Progenitor cell of endocrine pancreas (in vitro differentiated cells): ENCODE measurements at regions not wholly inside any gene's neighbourhood (a gene's known extent, or its start where the extent isn't known, plus 50 kb on each side); places are given as distances from the start of the nearest gene placed in this dataset.
"Not testable (repeated sequence)": the region's sequence is repeated elsewhere in the genome, so short reads cannot be mapped to it uniquely, and the experiment has no call there.

Experiments used
- DNase-seq: peaks from one replicate; pipeline ENCODE4 v3.0.0; 2021; ENCODE audit warnings: low spot score; ENCODE audit not compliant: unreplicated experiment
- H3K27ac Mint-ChIP-seq: 2 replicates; pipeline ENCODE4 v1.8.0; 2021; ENCODE audit warnings: mild to moderate bottlenecking, moderate library complexity, mixed read lengths
- H3K27me3 Mint-ChIP-seq: 2 replicates; pipeline ENCODE4 v1.8.0; 2021; ENCODE audit warnings: mixed read lengths
- H3K36me3 Mint-ChIP-seq: 2 replicates; pipeline ENCODE4 v1.8.0; 2022; ENCODE audit warnings: mixed read lengths; ENCODE audit not compliant: insufficient read depth
- H3K4me1 Mint-ChIP-seq: 2 replicates; pipeline ENCODE4 v1.8.0; 2021; ENCODE audit warnings: low read depth, mixed read lengths
- H3K4me3 Mint-ChIP-seq: 2 replicates; pipeline ENCODE4 v1.8.0; 2021; ENCODE audit warnings: low read depth, mild to moderate bottlenecking, moderate library complexity, mixed read lengths
- H3K9me3 Mint-ChIP-seq: 2 replicates; pipeline ENCODE4 v1.8.0; 2021; ENCODE audit warnings: low read depth, mixed read lengths
- CTCF ChIP-seq: fragments of 200-600 bp; sonication (generic); IDR thresholded peaks from one replicate; pipeline ENCODE4 v1.5.0; 2021; ENCODE audit warnings: antibody characterized with exemption, mild to moderate bottlenecking; ENCODE audit not compliant: unreplicated experiment

- Mint-ChIP-seq H3K36me3 (no peaks in the 10 kb centered on the region), H3K27me3 (peaks cover 25% of the 10 kb centered on the region), H3K9me3 (no peaks in the 10 kb centered on the region), H3K4me3 (no peak overlapping the region), H3K27ac (no peak overlapping the region), H3K4me1 (no peaks in the 10 kb centered on the region)
- peak; percentile 26 for TF ChIP-seq CTCF
- DNase-seq = no peak
Observed at GRCh38 chr3:39724233-39724846, 85.1 kb upstream of the MYRIP start.

GRCh38 chr3:39725321-39725720 is 84.1 kb upstream of the MYRIP start:
- Mint-ChIP-seq H3K36me3 (no peaks in the 10 kb centered on the region), H3K9me3 (no peaks in the 10 kb centered on the region), H3K4me3 (no peak overlapping the region), H3K4me1 (no peaks in the 10 kb centered on the region), H3K27ac (no peak overlapping the region), H3K27me3 (peaks cover 25% of the 10 kb centered on the region)
- DNase-seq = no peak
- TF ChIP-seq CTCF = no peak

- Mint-ChIP-seq H3K27ac (no peak overlapping the region), H3K9me3 (peaks cover 3% of the 10 kb centered on the region), H3K4me1 (no peaks in the 10 kb centered on the region), H3K36me3 (no peaks in the 10 kb centered on the region), H3K4me3 (no peak overlapping the region), H3K27me3 (peaks cover 22% of the 10 kb centered on the region)
- TF ChIP-seq CTCF = no peak
- DNase-seq = no peak
Observed at GRCh38 chr3:39727415-39727814, 82.0 kb upstream of the MYRIP start.

- Mint-ChIP-seq H3K27ac (no peak overlapping the region), H3K36me3 (no peaks in the 10 kb centered on the region), H3K4me1 (no peaks in the 10 kb centered on the region), H3K9me3 (peaks cover 5% of the 10 kb centered on the region), H3K27me3 (no peaks in the 10 kb centered on the region), H3K4me3 (no peak overlapping the region)
- no peak for DNase-seq
- TF ChIP-seq CTCF = no peak
Observed at GRCh38 chr3:39733804-39734203, 75.6 kb upstream of the MYRIP start.

- not testable (repeated sequence) for H3K4me1 Mint-ChIP-seq, H3K27me3 Mint-ChIP-seq, H3K27ac Mint-ChIP-seq, DNase-seq, H3K4me3 Mint-ChIP-seq, H3K36me3 Mint-ChIP-seq
- H3K9me3 Mint-ChIP-seq = peaks cover 34% of the 10 kb centered on the region
Observed at GRCh38 chr3:39739658-39740057, 69.8 kb upstream of the MYRIP start.

- H3K4me3 Mint-ChIP-seq = no peak overlapping the region
- H3K27me3 Mint-ChIP-seq = no peaks in the 10 kb centered on the region
- no peak overlapping the region for H3K27ac Mint-ChIP-seq
- DNase-seq = no peak
- no peaks in the 10 kb centered on the region for H3K4me1 Mint-ChIP-seq
- no peak for TF ChIP-seq CTCF
- H3K36me3 Mint-ChIP-seq = peaks cover 4% of the 10 kb centered on the region
- peaks cover 26% of the 10 kb centered on the region for H3K9me3 Mint-ChIP-seq
Observed at GRCh38 chr3:39744746-39745145, 64.7 kb upstream of the MYRIP start.
